GM18511 (cell line): ENCODE measurements at regions not wholly inside any gene's neighbourhood (a gene's known extent, or its start where the extent isn't known, plus 50 kb on each side); places are given as distances from the start of the nearest gene placed in this dataset.

Experiments used
- ATAC-seq: cut with Tn5 transposase; IDR thresholded peaks from one replicate; pipeline ENCODE4 v1.9.1; 2021; ENCODE audit warnings: mild to moderate bottlenecking, moderate library complexity; ENCODE audit not compliant: unreplicated experiment

- peak; percentile 56 for ATAC-seq
Measured at GRCh38 chr11:134008634-134009071, 51.9 kb upstream of the IGSF9B start.

GRCh38 chr11:134013518-134013917 is 55.4 kb upstream of the JAM3 start:
- no peak for ATAC-seq

- ATAC-seq = no peak
Measured at GRCh38 chr11:134014511-134014910, 54.4 kb upstream of the JAM3 start.

- ATAC-seq = no peak
Measured at GRCh38 chr11:134015556-134015955, 53.3 kb upstream of the JAM3 start.

- no peak for ATAC-seq
Measured at GRCh38 chr11:134017511-134018430, 51.1 kb upstream of the JAM3 start.
